ELR (cell line): ENCODE measurements at regions not wholly inside any gene's neighbourhood (a gene's known extent, or its start where the extent isn't known, plus 50 kb on each side); places are given as distances from the start of the nearest gene placed in this dataset.

Experiments used
- DNase-seq: peaks from one replicate; pipeline ENCODE4 v3.0.0-alpha.2; 2015; ENCODE audit warnings: low read depth

DNA sequence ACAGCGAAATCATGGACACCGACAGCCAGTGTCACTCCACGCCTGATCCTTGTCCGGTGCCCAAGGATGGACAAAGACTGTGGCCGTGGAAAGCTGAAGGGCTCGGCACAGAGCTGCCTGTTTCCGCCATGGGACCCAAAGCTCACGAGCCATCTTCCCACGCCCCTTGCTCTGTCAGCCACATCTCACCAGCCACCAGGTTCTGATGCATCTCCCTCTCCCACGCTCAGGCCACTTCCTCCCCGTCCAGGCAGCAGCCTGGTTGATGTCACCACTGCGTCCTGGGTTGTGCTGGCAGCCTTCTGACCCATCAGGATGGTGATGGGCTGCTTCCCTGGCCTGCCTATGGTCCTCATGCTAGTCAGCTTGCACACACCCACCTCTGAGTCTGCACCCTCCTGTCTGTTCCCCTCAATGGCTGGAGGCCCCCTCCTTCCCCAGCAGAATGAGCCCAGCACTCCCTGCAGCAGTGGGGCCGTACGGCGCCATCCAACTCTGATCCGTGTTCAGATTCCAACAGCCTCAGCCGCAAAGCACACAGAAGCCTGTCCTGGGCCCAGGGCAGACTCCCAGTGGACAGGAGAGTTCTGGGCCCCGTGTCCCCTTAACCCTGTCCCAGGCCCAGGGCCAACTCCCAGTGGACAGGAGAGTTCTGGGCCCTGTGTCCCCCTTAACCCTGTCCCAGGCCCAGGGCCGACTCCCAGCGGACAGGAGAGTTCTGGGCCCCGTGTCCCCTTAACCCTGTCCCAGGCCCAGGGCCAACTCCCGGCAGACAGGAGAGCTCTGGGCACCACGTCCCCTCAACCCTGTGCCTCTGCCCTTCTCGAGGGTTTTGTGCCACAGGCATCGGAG is 259.5 kb downstream of the BRD1 start:
- no peak for DNase-seq

DNA sequence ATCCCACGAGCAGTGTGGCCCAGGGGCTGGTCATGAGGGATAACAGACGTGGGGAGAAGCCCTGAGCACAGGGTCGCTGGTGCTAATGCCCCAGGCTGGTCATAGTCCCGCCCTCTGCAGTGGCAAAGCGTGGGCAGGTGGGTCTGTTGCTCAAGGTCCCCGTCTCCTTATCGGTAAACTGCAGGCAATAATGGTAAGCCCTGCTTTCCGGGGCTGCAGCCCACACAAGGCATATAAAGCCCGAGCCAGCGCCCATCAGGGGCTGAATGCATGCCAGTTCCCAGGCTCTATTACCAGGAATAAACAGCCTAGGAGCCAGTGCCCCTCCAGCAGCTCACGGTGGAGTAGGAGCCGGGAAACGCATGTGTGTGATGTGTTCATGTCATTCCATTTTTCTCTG is 261.0 kb downstream of the BRD1 start:
- no peak for DNase-seq

DNA sequence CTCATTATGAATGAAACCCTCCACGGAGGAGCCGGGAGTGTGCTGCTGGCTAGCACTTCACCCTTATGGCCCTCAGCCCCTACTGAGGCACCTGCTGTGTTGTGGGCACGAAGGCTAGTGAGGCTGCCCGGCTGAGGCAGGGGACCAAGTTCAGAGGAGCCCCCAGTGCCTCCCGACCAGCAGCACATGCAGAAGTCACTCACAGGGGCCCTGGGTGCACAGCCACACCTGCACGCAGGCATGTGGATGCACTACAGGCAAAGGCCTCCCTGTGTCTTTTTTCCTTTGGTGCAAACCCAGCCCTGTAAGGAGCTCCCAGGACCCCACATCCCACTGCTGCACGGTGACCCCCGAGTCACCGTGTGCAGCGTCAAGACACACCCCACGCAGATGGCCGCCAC is 261.5 kb downstream of the BRD1 start:
- DNase-seq: no peak

DNA sequence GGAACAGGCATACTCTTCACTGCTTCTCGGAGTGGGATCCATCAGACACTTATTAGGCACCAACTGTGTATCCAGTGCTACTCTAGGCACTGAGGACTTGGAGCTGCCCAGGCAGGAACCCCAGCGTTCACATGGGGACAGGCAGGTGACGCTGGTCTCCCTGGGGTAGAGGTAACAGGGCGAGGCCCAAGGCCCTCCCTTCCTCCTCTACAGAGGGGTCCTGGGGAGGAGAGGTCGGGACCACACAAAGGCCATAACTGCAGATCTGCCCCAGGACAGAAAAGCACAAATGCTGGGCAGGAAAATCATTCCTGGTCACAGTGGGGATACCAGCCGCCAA is 262.2 kb downstream of the BRD1 start:
- DNase-seq: no peak

DNA sequence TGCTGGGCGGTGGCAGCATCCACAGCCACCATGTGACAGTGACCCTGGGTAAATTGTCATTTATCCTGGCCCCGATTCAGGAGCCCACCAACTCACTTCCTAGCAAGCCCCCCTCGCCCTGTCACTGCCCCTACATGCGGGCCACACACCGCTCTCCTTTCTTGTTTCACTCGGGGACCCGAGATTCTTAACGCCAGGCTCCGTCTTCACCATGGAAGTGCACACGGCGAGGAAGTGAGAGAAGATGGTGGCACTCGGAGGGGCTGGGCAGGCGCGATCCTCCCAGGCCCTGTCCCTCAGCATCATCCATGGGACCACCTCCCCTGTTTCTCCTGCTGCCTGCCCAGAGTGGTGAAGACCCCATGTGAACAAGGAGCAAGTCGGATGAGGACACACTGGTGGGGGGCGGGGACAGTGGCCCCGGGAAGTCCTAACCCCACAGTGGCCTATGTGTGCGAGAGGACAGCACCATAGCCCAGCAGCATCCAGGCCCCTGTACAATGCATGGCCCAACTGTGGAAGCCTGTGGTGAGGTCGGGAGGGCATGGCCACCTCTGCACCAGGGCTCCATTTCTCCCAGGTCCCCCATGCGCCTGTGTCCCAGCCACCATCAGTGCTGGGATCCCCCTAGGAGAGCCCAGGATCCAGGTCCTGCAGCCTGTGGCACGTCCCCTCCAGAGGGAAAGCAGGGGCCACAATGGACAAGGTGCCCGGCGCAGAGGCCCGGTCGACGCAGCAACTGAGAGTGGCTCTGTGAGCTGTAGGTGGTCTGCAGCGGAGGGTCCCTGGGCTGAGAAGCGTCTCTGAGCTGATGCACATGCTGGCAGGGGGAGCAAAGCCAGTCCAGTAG is 262.8 kb downstream of the BRD1 start:
- no peak for DNase-seq

DNA sequence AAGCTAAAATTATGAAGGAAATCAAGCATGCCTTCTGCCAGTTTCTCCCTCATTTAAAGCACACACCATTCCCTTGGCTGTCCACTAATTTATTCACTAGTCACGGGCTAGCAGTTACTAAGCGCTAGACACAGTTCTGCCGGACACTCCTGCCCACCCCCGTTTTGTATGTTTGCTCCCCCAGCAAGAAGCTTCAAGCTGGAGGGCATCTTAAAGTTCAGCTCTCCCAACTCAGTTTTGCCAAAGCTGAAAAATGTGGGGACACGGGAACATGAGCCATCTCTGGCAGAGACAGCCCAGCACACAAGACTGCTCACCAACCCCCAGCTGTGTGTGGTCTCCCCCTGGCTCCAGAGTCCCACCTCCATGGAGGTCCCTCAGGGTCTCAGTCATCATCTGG is 263.6 kb downstream of the BRD1 start:
- no peak for DNase-seq

DNA sequence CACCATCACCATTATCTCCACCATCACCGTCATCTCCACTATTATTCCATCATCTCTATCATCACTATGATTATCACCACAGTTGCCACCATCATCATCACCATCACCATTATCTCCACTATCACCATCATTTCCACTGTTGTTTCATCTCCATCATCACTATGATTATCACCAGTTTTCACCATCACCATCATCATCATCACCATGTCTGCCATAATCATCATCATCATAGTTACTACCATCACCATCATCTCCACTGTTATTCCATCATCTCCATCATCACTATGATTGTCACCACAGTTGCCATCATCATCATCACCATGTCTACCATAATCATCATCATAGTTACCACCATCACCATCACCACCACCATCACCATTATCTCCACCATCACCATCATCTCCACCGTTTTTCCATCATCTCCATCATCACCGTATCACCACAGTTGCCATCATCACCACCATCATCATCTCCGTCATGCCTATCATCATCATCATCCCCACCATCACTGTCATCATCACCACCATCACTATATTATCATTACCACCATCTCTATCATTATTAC is 264.9 kb downstream of the BRD1 start:
- DNase-seq: no peak

DNA sequence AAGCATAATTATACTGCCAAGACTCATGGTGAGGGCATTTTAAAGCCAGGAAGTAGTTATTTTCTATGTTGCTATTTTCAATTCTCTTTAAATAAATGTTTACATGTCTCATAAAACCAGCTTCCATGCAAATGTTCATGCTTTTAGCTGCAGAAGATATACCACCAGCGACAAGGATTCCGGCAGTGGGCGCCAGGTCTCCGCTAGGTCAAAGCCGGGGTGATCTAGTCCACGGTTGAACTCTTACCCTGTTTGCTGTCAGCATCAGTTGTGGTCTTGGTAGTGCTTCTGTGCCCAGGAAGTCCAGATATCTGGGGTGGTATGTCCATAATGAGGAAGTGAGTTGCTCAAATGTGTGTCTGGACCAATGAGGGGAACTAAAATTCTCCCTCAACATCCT is 265.7 kb downstream of the BRD1 start:
- DNase-seq: no peak

DNA sequence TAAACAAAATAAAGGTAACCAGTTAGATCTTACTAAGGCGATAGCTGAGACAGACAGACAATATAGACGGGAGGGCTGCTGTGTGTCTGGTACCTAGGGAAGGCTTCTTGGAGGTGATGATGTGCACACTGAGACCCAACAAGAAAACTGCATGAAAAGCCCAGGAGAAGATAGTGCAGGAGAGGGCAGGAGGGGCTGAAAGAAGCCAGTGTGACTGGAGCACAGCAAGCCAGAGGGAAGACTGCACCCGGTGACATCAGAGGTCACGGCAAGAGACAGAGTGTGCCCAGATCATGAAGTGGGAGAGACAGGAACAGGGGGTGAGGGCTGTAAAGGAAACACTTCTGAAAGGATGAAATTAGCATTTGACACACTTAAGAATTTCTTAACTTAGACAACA is 266.3 kb downstream of the BRD1 start:
- DNase-seq: no peak

DNA sequence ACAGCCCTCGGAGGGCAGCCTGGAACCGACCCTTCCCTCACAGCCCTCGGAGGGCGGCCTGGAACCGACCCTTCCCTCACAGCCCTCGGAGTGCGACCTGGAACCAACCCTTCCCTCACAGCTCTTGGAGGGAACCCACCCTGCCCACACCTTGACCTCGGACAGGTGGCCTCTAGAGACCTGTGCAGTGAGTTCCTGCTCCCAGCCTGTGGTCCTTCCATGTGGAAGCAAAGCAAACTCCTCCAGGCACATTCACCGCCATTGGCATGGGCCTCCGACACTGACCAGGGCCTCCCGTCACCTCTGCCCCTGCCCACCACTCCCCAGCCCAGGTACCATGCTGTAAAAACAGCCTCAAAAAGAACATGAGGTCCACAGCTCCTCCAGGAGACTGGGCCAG is 272.1 kb downstream of the BRD1 start:
- no peak for DNase-seq

DNA sequence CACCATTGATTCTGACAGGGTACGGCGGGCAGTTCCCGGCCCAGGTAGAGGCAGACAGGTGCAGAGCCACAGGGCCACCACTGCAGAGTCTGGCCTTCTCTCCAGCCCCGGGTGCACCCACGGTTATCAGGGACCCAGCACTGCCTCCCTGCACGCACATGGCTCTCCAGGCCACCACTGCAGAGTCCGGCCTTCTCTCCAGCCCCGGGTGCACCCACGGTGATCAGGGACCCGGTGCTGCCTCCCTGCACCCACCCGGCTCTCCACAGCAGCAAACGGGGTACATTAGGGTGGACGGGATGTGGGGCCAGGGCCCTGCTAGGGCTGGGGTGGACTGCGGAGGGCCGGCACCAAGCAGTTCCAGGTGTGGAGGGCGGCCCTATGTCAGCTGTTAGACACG is 272.9 kb downstream of the BRD1 start:
- no peak for DNase-seq

DNA sequence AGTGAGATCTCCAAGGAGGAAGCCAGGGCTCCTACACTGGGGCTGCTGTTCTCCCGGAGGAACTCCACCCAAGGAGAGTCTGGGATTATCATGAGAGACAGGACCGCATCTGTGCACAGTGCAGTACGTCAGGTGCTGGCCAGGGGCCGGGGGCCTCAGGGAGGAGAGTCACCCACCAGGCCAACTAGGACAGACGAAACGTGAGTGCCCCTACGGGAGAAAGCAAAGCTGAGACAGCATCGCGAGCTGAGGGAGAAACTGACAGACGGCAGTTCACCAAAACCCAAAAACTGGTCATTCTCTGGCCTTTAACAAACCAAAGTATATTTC is 273.4 kb downstream of the BRD1 start:
- DNase-seq: no peak

DNA sequence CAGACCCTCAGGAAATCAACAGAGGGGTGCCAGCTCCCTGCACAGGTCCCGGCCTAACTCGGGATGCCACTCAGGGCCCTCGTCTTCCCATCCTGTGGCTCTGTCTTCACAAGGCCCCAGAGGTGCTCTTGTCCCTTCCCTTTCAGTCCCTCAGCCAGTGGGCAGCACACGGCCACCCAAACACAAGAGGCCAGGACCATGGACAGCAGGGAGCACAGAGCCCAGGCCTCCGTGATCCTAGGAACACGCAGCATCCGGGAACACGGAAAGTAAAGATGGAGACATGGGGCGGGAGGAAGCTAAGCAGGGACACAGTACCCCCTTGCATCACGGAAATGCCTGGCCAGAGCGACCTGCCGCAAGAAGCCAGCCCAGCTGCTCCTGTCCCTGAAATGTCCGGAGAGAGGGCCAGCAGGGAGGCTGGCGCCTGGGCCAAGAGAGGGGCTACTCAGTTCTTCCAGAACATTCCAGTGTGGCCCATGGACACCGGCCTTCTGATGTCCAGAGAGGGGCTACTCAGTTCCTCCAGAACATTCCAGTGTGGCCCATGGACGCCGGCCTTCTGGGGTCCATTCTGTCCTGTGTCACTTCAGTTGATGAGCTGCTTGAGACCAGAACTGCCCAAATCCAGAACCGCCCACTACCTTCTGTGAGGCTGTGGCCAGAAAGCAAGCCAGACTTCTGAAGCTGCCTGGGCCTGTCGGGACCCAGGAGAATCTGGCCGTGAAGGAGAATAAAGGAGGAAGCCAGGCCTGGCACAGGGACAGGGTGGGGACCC is 274.0 kb downstream of the BRD1 start:
- no peak for DNase-seq

DNA sequence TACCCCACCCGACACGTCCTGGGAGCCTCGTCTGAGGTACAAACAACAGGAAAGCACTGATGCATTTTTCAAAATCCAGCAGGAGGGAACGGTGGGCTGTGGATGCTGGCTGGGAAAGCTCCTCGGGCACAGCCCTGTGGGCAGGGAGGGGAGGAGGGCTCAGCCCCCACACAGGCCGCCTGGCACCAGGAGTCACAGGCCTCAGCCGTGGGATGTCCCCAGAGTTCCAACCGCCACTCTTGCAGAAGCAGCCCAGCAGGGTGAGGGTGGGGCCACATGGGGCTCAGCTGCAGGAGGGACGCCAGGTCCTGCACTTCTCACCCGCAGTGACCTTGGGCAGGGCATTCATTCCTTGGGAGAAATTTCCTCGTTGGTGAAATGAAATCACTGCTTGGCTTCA is 274.6 kb downstream of the BRD1 start:
- DNase-seq: no peak

DNA sequence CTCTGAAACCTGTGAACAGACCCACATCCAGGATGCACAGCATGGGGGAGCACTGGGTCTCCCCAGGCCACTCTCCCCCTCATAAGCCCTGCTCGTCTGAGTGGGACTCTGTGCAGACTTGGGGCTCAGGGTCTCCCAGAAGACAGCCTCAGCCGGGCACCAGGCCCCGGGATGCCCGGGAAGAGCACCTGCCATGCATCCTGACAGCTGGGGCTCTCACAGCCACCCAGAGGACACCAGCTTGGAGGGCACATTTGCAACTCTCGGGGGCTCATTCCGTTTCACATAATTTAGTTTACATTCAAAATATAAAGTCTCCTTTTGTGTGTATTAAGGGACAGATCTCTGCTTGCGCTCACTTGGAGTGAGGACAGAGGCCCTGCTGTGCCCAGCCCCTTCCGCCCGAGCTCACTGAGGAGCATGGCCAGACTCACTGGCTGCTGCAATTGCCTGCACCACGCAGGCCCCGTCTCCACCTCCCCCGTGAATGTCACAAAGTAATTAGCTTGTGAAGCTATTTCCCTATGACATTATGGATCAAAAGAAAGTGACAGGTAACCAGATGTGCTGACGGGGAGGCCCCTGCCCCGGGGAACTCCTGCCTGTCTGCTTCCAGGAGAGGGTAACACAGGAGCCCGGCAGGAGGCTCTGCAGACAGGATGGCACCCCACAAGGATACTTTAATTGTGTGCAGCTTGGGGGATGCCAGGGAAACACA is 275.6 kb downstream of the BRD1 start:
- no peak for DNase-seq

DNA sequence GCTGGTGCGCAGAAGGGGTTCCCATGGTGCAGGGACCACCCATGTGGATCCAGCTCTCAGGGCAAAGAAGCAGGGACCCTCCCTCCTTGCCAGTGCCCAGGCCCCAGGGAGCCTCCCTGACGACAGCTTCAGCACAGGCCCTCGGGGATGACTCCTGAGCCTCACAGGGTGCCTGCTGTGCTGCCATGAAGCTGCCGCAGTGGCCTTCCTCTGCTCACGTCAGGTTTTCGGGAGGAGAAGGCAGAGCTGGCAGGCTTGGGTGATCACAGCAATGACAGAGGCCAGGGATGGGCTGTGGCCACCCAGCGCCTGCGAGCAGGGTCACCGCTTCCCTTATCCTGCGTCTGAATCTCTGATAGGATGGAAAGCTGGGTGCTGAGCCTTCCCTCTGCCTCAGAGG is 276.2 kb downstream of the BRD1 start:
- DNase-seq: no peak

DNA sequence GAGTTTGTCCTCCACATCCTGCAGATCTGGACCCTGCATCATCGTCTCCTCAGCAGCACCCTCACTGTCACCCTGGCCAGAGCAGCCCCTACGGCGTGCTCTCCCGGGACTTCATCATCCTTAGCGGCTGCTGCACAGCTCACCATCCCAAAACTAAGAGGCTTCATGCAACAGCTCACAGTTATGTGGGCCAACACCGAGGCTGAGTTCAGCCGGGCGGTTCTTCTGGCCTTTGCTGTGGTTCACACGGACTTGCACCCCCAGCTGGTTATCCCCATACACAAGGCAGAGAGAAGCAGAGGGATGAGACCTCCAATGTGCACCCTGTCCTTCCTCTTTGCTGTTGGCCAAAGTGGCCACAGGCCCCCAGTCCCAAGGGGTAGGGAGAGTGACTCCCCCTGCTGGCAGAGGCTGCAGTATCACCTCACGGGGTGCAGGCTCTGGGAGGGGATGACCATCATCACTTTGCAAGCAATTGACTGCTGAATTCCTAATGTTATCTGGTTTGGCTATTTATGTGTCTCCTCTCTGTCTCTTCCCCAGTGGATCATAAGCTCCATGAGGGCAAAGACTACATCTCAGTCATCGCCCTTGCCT is 276.8 kb downstream of the BRD1 start:
- no peak for DNase-seq

DNA sequence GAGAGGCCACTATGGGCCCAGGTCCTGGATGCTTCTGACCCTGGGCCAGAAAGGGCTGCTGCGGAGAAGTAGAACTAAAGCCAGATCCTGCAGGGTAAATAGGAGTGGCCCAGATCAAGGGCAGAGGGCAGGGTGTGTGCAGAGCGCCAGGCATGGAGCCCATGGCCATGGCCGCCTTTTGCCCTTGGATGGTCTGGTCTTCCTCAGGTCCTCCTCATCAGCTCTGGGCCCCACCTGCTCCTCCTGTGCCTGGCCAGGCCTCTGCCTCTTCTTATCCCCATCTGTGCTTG is 277.6 kb downstream of the BRD1 start:
- no peak for DNase-seq

DNA sequence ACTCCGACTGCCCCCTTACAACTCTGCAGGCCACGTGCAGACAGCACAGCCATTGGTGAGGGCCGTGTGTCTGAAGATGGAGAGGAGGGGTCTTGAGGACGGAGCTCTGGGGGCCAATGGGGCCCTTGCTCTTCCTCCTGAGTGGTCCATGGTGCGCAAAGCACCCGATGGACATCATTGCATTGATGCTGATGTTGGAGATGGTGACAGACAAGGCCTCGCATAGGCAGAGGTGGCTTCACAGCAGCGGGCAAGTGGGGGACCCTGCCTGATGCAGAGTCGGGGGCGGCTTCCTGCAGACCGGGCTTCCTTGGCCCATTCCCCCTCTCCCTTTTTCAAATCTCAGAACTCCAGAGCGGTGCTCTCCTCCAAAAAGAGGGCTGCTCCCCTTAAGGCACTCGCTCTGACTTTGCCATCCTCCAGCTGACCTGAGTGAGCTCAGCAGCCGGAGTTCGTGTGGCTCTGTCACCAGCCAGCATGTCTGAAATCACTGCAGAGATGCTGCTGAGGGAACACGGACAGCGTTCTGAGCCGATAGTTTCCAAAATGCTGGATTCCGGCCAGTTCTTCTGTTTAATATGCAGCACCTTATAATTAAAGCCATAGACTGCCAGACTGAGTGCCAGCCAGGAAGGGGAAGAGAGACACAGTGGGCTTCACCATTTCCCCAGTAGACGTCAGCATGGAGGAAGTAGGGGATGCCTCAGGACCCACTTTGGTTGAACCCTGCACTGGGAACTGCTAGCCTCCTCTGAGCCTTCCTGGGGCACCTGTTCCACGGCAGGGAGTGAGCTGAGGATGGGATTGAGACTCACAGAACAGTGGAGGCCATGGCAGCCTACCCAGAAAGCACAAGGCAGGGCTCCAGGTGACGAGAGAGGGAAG is 278.2 kb downstream of the BRD1 start:
- no peak for DNase-seq

DNA sequence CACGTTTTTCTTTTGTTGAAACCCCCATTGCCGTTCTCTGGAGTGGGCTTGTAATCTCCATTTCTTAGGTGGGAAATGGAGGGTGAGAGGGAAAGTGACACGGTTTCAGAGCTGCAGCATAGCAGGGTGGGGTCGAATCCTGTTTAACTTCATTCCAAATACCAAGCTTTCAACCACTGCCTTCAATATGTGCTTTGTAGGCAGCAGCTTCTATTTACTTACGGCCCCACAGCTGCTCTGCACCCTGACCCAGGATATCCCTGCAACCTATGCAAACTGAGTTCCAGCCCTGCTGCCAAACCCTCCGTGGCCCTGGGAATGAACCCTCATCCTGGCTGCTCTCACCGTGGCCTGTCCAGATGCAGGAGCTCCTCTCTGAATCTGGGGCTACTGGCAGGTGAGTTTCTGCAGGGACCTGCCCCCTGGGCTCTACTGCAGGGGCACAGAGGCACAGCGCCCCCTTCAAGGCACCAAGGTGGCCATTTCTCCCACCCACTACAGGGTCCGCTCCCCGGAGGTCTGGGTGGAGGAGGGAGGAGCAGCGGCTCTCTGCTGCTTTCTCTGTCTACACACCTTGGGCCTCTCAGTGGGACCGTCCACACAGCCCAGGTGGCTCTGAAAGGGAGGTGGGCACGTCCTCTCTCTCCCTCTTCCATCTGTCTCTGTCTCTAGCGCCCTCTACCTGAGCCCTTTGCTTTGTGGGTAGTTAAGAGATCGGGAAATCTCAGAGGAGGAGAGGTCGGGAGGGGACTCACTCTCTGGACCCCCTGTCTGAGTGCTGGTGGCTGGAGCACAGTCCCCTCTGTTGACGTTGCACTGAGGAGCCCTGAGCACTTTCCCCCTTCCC is 279.1 kb downstream of the BRD1 start:
- DNase-seq: no peak
